Thyroid gland (tissue), 4 donors: ENCODE measurements at regions not wholly inside any gene's neighbourhood (a gene's known extent, or its start where the extent isn't known, plus 50 kb on each side); places are given as distances from the start of the nearest gene placed in this dataset.

Experiments used
- CTCF ChIP-seq, 6 experiments: fragments of 200-600 bp in 3 of 6; fragments of 450-650 bp in 3 of 6; sonication (generic) in 3 of 6; IDR thresholded peaks; one replicate each; pipeline ENCODE4 v1.5.1; 2016 to 2019; ENCODE audit warnings: antibody characterized with exemption in 6 of 6, mild to moderate bottlenecking in 2 of 6, inconsistent platforms in 1 of 6, moderate library complexity in 1 of 6
- POLR2A ChIP-seq, 2 donors: fragments of 450-650 bp; IDR thresholded peaks; one replicate each; pipeline ENCODE4 v1.6.1; 2017; ENCODE audit warnings: antibody characterized with exemption in 2 of 2, mild to moderate bottlenecking in 2 of 2, moderate library complexity in 1 of 2

GRCh38 chr2:235264121-235264493, 229.7 kb upstream of the AGAP1 start:
- no peak for TF ChIP-seq CTCF (IDR thresholded peaks at IDR 0.05)
- TF ChIP-seq POLR2A (IDR thresholded peaks at IDR 0.05), result no peak
